ENCODE measurements at regions not wholly inside any gene's neighbourhood (a gene's known extent, or its start where the extent isn't known, plus 50 kb on each side); places are given as distances from the start of the nearest gene placed in this dataset.
A peak's percentile ranks its signal among the peaks of the same experiment; 100 is the strongest.

- no peak overlapping the region for H3K4me3 Mint-ChIP-seq
- no peaks in the 10 kb centered on the region for H3K4me1 Mint-ChIP-seq
- ChIA-PET POLR2A (no interaction called here), CTCF (no interaction called here)
- no peak for DNase-seq
- Histone ChIP-seq H3K36me3 (ENCODE audit: insufficient read depth, low read length) (no peaks in the 10 kb centered on the region), H3K27me3 (ENCODE audit: insufficient read depth, low read length, poor library complexity, severe bottlenecking) (no peaks in the 10 kb centered on the region), H3K4me1 (ENCODE audit: insufficient read depth, low read length) (no peaks in the 10 kb centered on the region), H3K4me3 (ENCODE audit: low read length) (no peak overlapping the region), H3K9me3 (ENCODE audit: low read length) (no peaks in the 10 kb centered on the region), H3K27ac (ENCODE audit: low read depth, low read length) (no peak overlapping the region)
- no peak overlapping the region for H3K27ac Mint-ChIP-seq
- no peaks in the 10 kb centered on the region for H3K36me3 Mint-ChIP-seq
- H3K27me3 Mint-ChIP-seq: peaks cover 9 to 10% of the 10 kb centered on the region in 2 donors
- peaks cover 0 to 8% (median 0%) of the 10 kb centered on the region in 5 donors for H3K9me3 Mint-ChIP-seq
These were observed 83.8 kb upstream of the STOX2 start for GRCh38 chr4:183821076-183821853.

GRCh38 chr4:183823434-183823833 lies 81.7 kb upstream of the STOX2 start:
- H3K4me1 ChIP-seq (ENCODE audit: insufficient read depth, low read length): no peaks in the 10 kb centered on the region
- Mint-ChIP-seq H3K9me3 (no peaks in the 10 kb centered on the region), H3K27me3 (peaks cover 9 to 10% of the 10 kb centered on the region in 2 donors), H3K4me3 (no peak overlapping the region), H3K4me1 (peaks cover 5 to 6% (median 6%) of the 10 kb centered on the region in 3 donors), H3K27ac (no peak overlapping the region), H3K36me3 (no peaks in the 10 kb centered on the region)
- H3K4me3 ChIP-seq (ENCODE audit: low read length): no peak overlapping the region
- ChIA-PET POLR2A (no interaction called here), CTCF (no interaction called here)
- no peaks in the 10 kb centered on the region for H3K9me3 ChIP-seq (ENCODE audit: low read length)
- H3K27me3 ChIP-seq (ENCODE audit: insufficient read depth, low read length, poor library complexity, severe bottlenecking): no peaks in the 10 kb centered on the region
- H3K27ac ChIP-seq (ENCODE audit: low read depth, low read length): no peak overlapping the region
- no peaks in the 10 kb centered on the region for H3K36me3 ChIP-seq (ENCODE audit: insufficient read depth, low read length)
- no peak for DNase-seq

- peaks cover 9 to 10% of the 10 kb centered on the region in 2 donors for H3K27me3 Mint-ChIP-seq
- Histone ChIP-seq H3K27ac (ENCODE audit: low read depth, low read length) (no peak overlapping the region), H3K36me3 (ENCODE audit: insufficient read depth, low read length) (no peaks in the 10 kb centered on the region), H3K4me1 (ENCODE audit: insufficient read depth, low read length) (no peaks in the 10 kb centered on the region), H3K9me3 (ENCODE audit: low read length) (no peaks in the 10 kb centered on the region), H3K27me3 (ENCODE audit: insufficient read depth, low read length, poor library complexity, severe bottlenecking) (no peaks in the 10 kb centered on the region), H3K4me3 (ENCODE audit: low read length) (no peak overlapping the region)
- H3K4me1 Mint-ChIP-seq: peaks cover 5 to 10% (median 6%) of the 10 kb centered on the region in 3 donors
- ChIA-PET CTCF (interaction anchor here (1.0 kb wide), 1 partner anchor 15 kb away, joined by 4 read pairs; no protein-coding TSS in a partner anchor), POLR2A (no interaction called here)
- H3K9me3 Mint-ChIP-seq: no peaks in the 10 kb centered on the region
- no peak for DNase-seq
- H3K4me3 Mint-ChIP-seq: no peak overlapping the region
- no peak overlapping the region for H3K27ac Mint-ChIP-seq
- H3K36me3 Mint-ChIP-seq: no peaks in the 10 kb centered on the region
These were observed 79.8 kb upstream of the STOX2 start for GRCh38 chr4:183825346-183825745.

- no peak overlapping the region for H3K4me3 ChIP-seq (ENCODE audit: low read length)
- CTCF ChIA-PET: no interaction called here
- no peak for DNase-seq
- Mint-ChIP-seq H3K27me3 (peaks cover 7 to 9% of the 10 kb centered on the region in 2 donors), H3K27ac (no peak overlapping the region), H3K9me3 (no peaks in the 10 kb centered on the region), H3K36me3 (no peaks in the 10 kb centered on the region), H3K4me3 (no peak overlapping the region), H3K4me1 (peaks cover 5 to 10% (median 6%) of the 10 kb centered on the region in 3 donors)
- no peaks in the 10 kb centered on the region for H3K9me3 ChIP-seq (ENCODE audit: low read length)
- no peaks in the 10 kb centered on the region for H3K27me3 ChIP-seq (ENCODE audit: insufficient read depth, low read length, poor library complexity, severe bottlenecking)
- no peaks in the 10 kb centered on the region for H3K4me1 ChIP-seq (ENCODE audit: insufficient read depth, low read length)
- POLR2A ChIA-PET: no interaction called here
- no peaks in the 10 kb centered on the region for H3K36me3 ChIP-seq (ENCODE audit: insufficient read depth, low read length)
- no peak overlapping the region for H3K27ac ChIP-seq (ENCODE audit: low read depth, low read length)
These were observed 78.6 kb upstream of the STOX2 start for GRCh38 chr4:183826461-183826860.

- Histone ChIP-seq H3K4me1 (ENCODE audit: insufficient read depth, low read length) (no peaks in the 10 kb centered on the region), H3K27me3 (ENCODE audit: insufficient read depth, low read length, poor library complexity, severe bottlenecking) (no peaks in the 10 kb centered on the region), H3K27ac (ENCODE audit: low read depth, low read length) (no peak overlapping the region), H3K9me3 (ENCODE audit: low read length) (no peaks in the 10 kb centered on the region), H3K36me3 (ENCODE audit: insufficient read depth, low read length) (no peaks in the 10 kb centered on the region), H3K4me3 (ENCODE audit: low read length) (no peak overlapping the region)
- ChIA-PET CTCF (no interaction called here), POLR2A (no interaction called here)
- peaks cover 0 to 3% of the 10 kb centered on the region in 2 donors for H3K27me3 Mint-ChIP-seq
- no peaks in the 10 kb centered on the region for H3K36me3 Mint-ChIP-seq
- no peak overlapping the region for H3K4me3 Mint-ChIP-seq
- DNase-seq: no peak
- no peaks in the 10 kb centered on the region for H3K9me3 Mint-ChIP-seq
- H3K4me1 Mint-ChIP-seq: peaks cover 5 to 10% (median 6%) of the 10 kb centered on the region in 3 donors
- peak overlapping the region in 1 of 8 donors; percentile 18 for H3K27ac Mint-ChIP-seq
These were observed 77.0 kb upstream of the STOX2 start for GRCh38 chr4:183828125-183828524.

GRCh38 chr4:183828839-183829238 lies 76.3 kb upstream of the STOX2 start:
- Mint-ChIP-seq H3K9me3 (no peaks in the 10 kb centered on the region), H3K27me3 (no peaks in the 10 kb centered on the region), H3K27ac (no peak overlapping the region), H3K4me1 (peaks cover 5 to 10% (median 6%) of the 10 kb centered on the region in 3 donors), H3K36me3 (no peaks in the 10 kb centered on the region), H3K4me3 (no peak overlapping the region)
- Histone ChIP-seq H3K4me3 (ENCODE audit: low read length) (no peak overlapping the region), H3K36me3 (ENCODE audit: insufficient read depth, low read length) (no peaks in the 10 kb centered on the region), H3K4me1 (ENCODE audit: insufficient read depth, low read length) (no peaks in the 10 kb centered on the region), H3K27me3 (ENCODE audit: insufficient read depth, low read length, poor library complexity, severe bottlenecking) (no peaks in the 10 kb centered on the region), H3K9me3 (ENCODE audit: low read length) (no peaks in the 10 kb centered on the region), H3K27ac (ENCODE audit: low read depth, low read length) (no peak overlapping the region)
- CTCF ChIA-PET: no interaction called here
- no peak for DNase-seq
- POLR2A ChIA-PET: no interaction called here

GRCh38 chr4:183830438-183830985 lies 74.6 kb upstream of the STOX2 start:
- no peaks in the 10 kb centered on the region for H3K36me3 Mint-ChIP-seq
- no peak overlapping the region for H3K27ac Mint-ChIP-seq

GRCh38 chr4:183831026-183831446 lies 74.1 kb upstream of the STOX2 start:
- H3K4me3 ChIP-seq (ENCODE audit: low read length): no peak overlapping the region
- no peaks in the 10 kb centered on the region for H3K27me3 ChIP-seq (ENCODE audit: insufficient read depth, low read length, poor library complexity, severe bottlenecking)
- ChIA-PET POLR2A (no interaction called here), CTCF (interaction anchor here (2.4 kb wide), 1 partner anchor 9 kb away, joined by 7 read pairs; no protein-coding TSS in a partner anchor)
- H3K27ac ChIP-seq (ENCODE audit: low read depth, low read length): no peak overlapping the region
- H3K36me3 ChIP-seq (ENCODE audit: insufficient read depth, low read length): no peaks in the 10 kb centered on the region
- no peak for DNase-seq
- H3K27me3 Mint-ChIP-seq: peaks cover 0 to 6% of the 10 kb centered on the region in 2 donors
- H3K4me3 Mint-ChIP-seq: no peak overlapping the region
- no peaks in the 10 kb centered on the region for H3K36me3 Mint-ChIP-seq
- H3K27ac Mint-ChIP-seq: no peak overlapping the region
- no peaks in the 10 kb centered on the region for H3K9me3 Mint-ChIP-seq
- peaks cover 5 to 10% (median 6%) of the 10 kb centered on the region in 3 donors for H3K4me1 Mint-ChIP-seq
- H3K9me3 ChIP-seq (ENCODE audit: low read length): no peaks in the 10 kb centered on the region
- no peaks in the 10 kb centered on the region for H3K4me1 ChIP-seq (ENCODE audit: insufficient read depth, low read length)

More at GRCh38 chr4:183830438-183830985, 74.6 kb upstream of the STOX2 start:
- no peaks in the 10 kb centered on the region for H3K9me3 ChIP-seq (ENCODE audit: low read length)
- CTCF ChIA-PET: interaction anchor here (2.4 kb wide), 1 partner anchor 10 kb away, joined by 7 read pairs; no protein-coding TSS in a partner anchor
- no peak overlapping the region for H3K27ac ChIP-seq (ENCODE audit: low read depth, low read length)
- Mint-ChIP-seq H3K4me1 (peaks cover 5 to 10% (median 6%) of the 10 kb centered on the region in 3 donors), H3K4me3 (no peak overlapping the region), H3K27me3 (peaks cover 0 to under 1% of the 10 kb centered on the region in 2 donors), H3K9me3 (no peaks in the 10 kb centered on the region)
- DNase-seq: no peak
- no peaks in the 10 kb centered on the region for H3K4me1 ChIP-seq (ENCODE audit: insufficient read depth, low read length)
- POLR2A ChIA-PET: no interaction called here
- H3K36me3 ChIP-seq (ENCODE audit: insufficient read depth, low read length): no peaks in the 10 kb centered on the region
- H3K27me3 ChIP-seq (ENCODE audit: insufficient read depth, low read length, poor library complexity, severe bottlenecking): no peaks in the 10 kb centered on the region
- no peak overlapping the region for H3K4me3 ChIP-seq (ENCODE audit: low read length)

All from CD8-positive, alpha-beta memory T cell (primary cell).